Iris pigment epithelial cell (primary cell): ENCODE measurements at regions not wholly inside any gene's neighbourhood (a gene's known extent, or its start where the extent isn't known, plus 50 kb on each side); places are given as distances from the start of the nearest gene placed in this dataset.

Experiments used
- DNase-seq: peaks from one replicate; pipeline ENCODE4 v3.0.0-alpha.2; 2011; ENCODE audit warnings: low read depth

- no peak for DNase-seq
Observed at GRCh38 chr7:25361387-25361786, 133.1 kb upstream of the NPVF start.

GRCh38 chr7:25361863-25362262 is 133.6 kb upstream of the NPVF start:
- DNase-seq: no peak

GRCh38 chr7:25368599-25369201 is 140.4 kb upstream of the NPVF start:
- no peak for DNase-seq

- no peak for DNase-seq
Observed at GRCh38 chr7:25369786-25370185, 141.5 kb upstream of the NPVF start.

GRCh38 chr7:25371972-25372371 is 143.7 kb upstream of the NPVF start:
- no peak for DNase-seq

GRCh38 chr7:25375805-25376600 is 147.7 kb upstream of the NPVF start:
- DNase-seq: no peak

- no peak for DNase-seq
Observed at GRCh38 chr7:25379351-25380300, 151.3 kb upstream of the NPVF start.

GRCh38 chr7:25381818-25382589 is 153.7 kb upstream of the NPVF start:
- DNase-seq: no peak

- no peak for DNase-seq
Observed at GRCh38 chr7:25382869-25383268, 154.6 kb upstream of the NPVF start.

- no peak for DNase-seq
Observed at GRCh38 chr7:25383402-25383801, 155.1 kb upstream of the NPVF start.

- no peak for DNase-seq
Observed at GRCh38 chr7:25384788-25385505, 156.7 kb upstream of the NPVF start.

GRCh38 chr7:25385506-25386136 is 157.3 kb upstream of the NPVF start:
- no peak for DNase-seq

GRCh38 chr7:25386311-25386744 is 158.0 kb upstream of the NPVF start:
- no peak for DNase-seq

- DNase-seq: no peak
Observed at GRCh38 chr7:25388681-25389080, 160.4 kb upstream of the NPVF start.

- DNase-seq: peak; percentile 49
Observed at GRCh38 chr7:25389489-25390106, 161.3 kb upstream of the NPVF start.

GRCh38 chr7:25391295-25391861 is 163.1 kb upstream of the NPVF start:
- DNase-seq: peak; percentile 27

GRCh38 chr7:25391961-25392587 is 163.8 kb upstream of the NPVF start:
- no peak for DNase-seq

- no peak for DNase-seq
Observed at GRCh38 chr7:25392588-25393338, 164.5 kb upstream of the NPVF start.

GRCh38 chr7:25395976-25396375 is 167.7 kb upstream of the NPVF start:
- no peak for DNase-seq
